H1 (cell line): ENCODE measurements at regions not wholly inside any gene's neighbourhood (a gene's known extent, or its start where the extent isn't known, plus 50 kb on each side); places are given as distances from the start of the nearest gene placed in this dataset.

Experiments used
- CTCF ChIA-PET: fragments of 300-600 bp; sonication (Branson Sonifier 250); formaldehyde crosslinking; loops from one replicate; lab custom pipeline; 2021; ENCODE audit not compliant: partially characterized antibody; lab: Charles Lee
- POLR2A ChIA-PET: fragments of 300-600 bp; sonication (Branson Sonifier 250); formaldehyde crosslinking; loops from one replicate; lab custom pipeline; 2021; ENCODE audit warnings: inconsistent platforms; ENCODE audit not compliant: partially characterized antibody; lab: Charles Lee
- DNase-seq, 2 experiments: peaks; one replicate each; pipeline versions ENCODE4 v3.0.0 to v3.0.0-alpha.2; 2010 to 2022; ENCODE audit warnings: low spot score in 2 of 2, low read depth in 1 of 2, mixed read lengths in 1 of 2
- FAIRE-seq: peaks from 2 replicates; lab custom pipeline; 2011; peaks lifted over from hg19 to GRCh38; lab: Jason Lieb, UNC
- H2AFZ ChIP-seq: 2 replicates; pipeline ENCODE4 v1.8.1; 2012; ENCODE audit warnings: low read length, inconsistent platforms
- H2AK5ac ChIP-seq: 2 replicates; pipeline ENCODE4 v1.6.1; 2013; ENCODE audit warnings: low read depth, low read length
- H2BK120ac ChIP-seq: replicated peaks from 2 replicates; pipeline ENCODE3; 2013; ENCODE audit warnings: low read depth, low read length, inconsistent platforms
- H2BK12ac ChIP-seq: 2 replicates; pipeline ENCODE4 v1.6.1; 2013; ENCODE audit warnings: low read depth, low read length
- H2BK15ac ChIP-seq: 2 replicates; pipeline ENCODE4 v1.6.1; 2013; ENCODE audit warnings: low read length
- H2BK20ac ChIP-seq: 2 replicates; pipeline ENCODE4 v1.6.1; 2013; ENCODE audit warnings: low read length
- H2BK5ac ChIP-seq: 2 replicates; pipeline ENCODE4 v1.6.1; 2013; ENCODE audit warnings: low read depth, low read length
- H3K14ac ChIP-seq: 2 replicates; pipeline ENCODE4 v1.6.1; 2013; ENCODE audit warnings: inconsistent platforms; ENCODE audit not compliant: insufficient read length
- H3K18ac ChIP-seq: 2 replicates; pipeline ENCODE4 v1.6.1; 2013; ENCODE audit warnings: low read length; ENCODE audit errors: extremely low read depth
- H3K23ac ChIP-seq: 2 replicates; pipeline ENCODE4 v1.6.1; 2013; ENCODE audit warnings: inconsistent platforms; ENCODE audit not compliant: insufficient read length
- H3K23me2 ChIP-seq: 2 replicates; pipeline ENCODE4 v1.6.1; 2013; ENCODE audit warnings: low read depth, low read length
- H3K27ac ChIP-seq: 2 replicates; pipeline ENCODE4 v1.6.1; 2011; ENCODE audit warnings: low read depth, low read length, inconsistent platforms
- H3K27me3 ChIP-seq, 4 experiments: replicated peaks in 1 of 4; 1 replicate in 1 of 4; 2 replicates in 3 of 4; pipeline versions ENCODE4 v1.6.1 to v1.8.1; 2011 to 2013; ENCODE audit warnings: low read length in 3 of 4, mild to moderate bottlenecking in 3 of 4, inconsistent platforms in 2 of 4, mixed read lengths in 2 of 4, moderate library complexity in 1 of 4; ENCODE audit not compliant: control insufficient read depth in 3 of 4, insufficient read depth in 3 of 4; ENCODE audit errors: extremely low read depth in 1 of 4
- H3K36me3 ChIP-seq, 4 experiments: 2 replicates each; pipeline versions ENCODE4 v1.6.1 to v1.8.1; 2011 to 2013; ENCODE audit warnings: mild to moderate bottlenecking in 4 of 4, low read length in 3 of 4, moderate library complexity in 2 of 4, control low read depth in 1 of 4, inconsistent platforms in 1 of 4; ENCODE audit not compliant: insufficient read depth in 4 of 4, control insufficient read depth in 2 of 4
- H3K4ac ChIP-seq: replicated peaks from 2 replicates; pipeline ENCODE3; 2013; ENCODE audit warnings: low read length, low read depth, mixed read lengths, inconsistent platforms; ENCODE audit not compliant: insufficient read length
- H3K4me1 ChIP-seq, 4 experiments: replicated peaks in 1 of 4; 1 replicate in 1 of 4; 2 replicates in 3 of 4; pipeline versions ENCODE4 v1.6.1 to v1.8.1; 2011 to 2013; ENCODE audit warnings: low read length in 3 of 4, inconsistent platforms in 2 of 4, mixed read lengths in 1 of 4; ENCODE audit not compliant: insufficient read depth in 4 of 4, control insufficient read depth in 3 of 4
- H3K4me2 ChIP-seq, 2 experiments: 2 replicates each; pipeline versions ENCODE4 v1.6.1 to v1.8.1; 2011 to 2013; ENCODE audit warnings: low read depth in 2 of 2, low read length in 2 of 2, control low read depth in 1 of 2, inconsistent platforms in 1 of 2, mild to moderate bottlenecking in 1 of 2; ENCODE audit not compliant: insufficient read depth in 1 of 2
- H3K4me3 ChIP-seq, 4 experiments: fragments of 200-600, 300-600 bp in 1 of 4; sonication (generic), shearing (Covaris generic), sonication (Bioruptor Twin) in 1 of 4; 2 replicates each; pipeline versions ENCODE4 v1.5.1 to v1.8.1; 2011 to 2016; ENCODE audit warnings: low read length in 4 of 4, low read depth in 3 of 4, control low read depth in 2 of 4, inconsistent platforms in 2 of 4, mild to moderate bottlenecking in 2 of 4, mixed read lengths in 1 of 4, moderate library complexity in 1 of 4; ENCODE audit not compliant: insufficient read depth in 2 of 4; ENCODE audit errors: extremely low read depth in 1 of 4
- H3K56ac ChIP-seq: replicated peaks from 2 replicates; pipeline ENCODE3; 2013; ENCODE audit warnings: low read depth, mild to moderate bottlenecking, mixed read lengths, low read length, inconsistent platforms; ENCODE audit not compliant: insufficient read length
- H3K79me1 ChIP-seq: 2 replicates; pipeline ENCODE4 v1.6.1; 2013; ENCODE audit warnings: low read depth, low read length, control low read depth
- H3K79me2 ChIP-seq, 2 experiments: 2 replicates each; pipeline versions ENCODE4 v1.6.1 to v1.8.1; 2012 to 2013; ENCODE audit warnings: low read length in 2 of 2, mild to moderate bottlenecking in 2 of 2, inconsistent platforms in 1 of 2; ENCODE audit not compliant: insufficient read depth in 2 of 2, control insufficient read depth in 1 of 2
- H3K9ac ChIP-seq, 4 experiments: replicated peaks in 1 of 4; 1 replicate in 1 of 4; 2 replicates in 3 of 4; pipeline versions ENCODE4 v1.6.1 to v1.8.1; 2011 to 2013; ENCODE audit warnings: low read depth in 3 of 4, low read length in 3 of 4, control low read depth in 2 of 4, mild to moderate bottlenecking in 2 of 4, moderate library complexity in 2 of 4, inconsistent platforms in 1 of 4; ENCODE audit errors: extremely low read depth in 1 of 4
- H3K9me3 ChIP-seq, 2 experiments: 2 replicates each; pipeline versions ENCODE4 v1.6.1 to v1.8.1; 2012 to 2013; ENCODE audit warnings: mild to moderate bottlenecking in 2 of 2, moderate library complexity in 2 of 2, control low read depth in 1 of 2, inconsistent platforms in 1 of 2, low read depth in 1 of 2, low read length in 1 of 2, mixed read lengths in 1 of 2; ENCODE audit not compliant: insufficient read depth in 2 of 2
- H4K20me1 ChIP-seq, 2 experiments: replicated peaks in 1 of 2; 2 replicates each; pipeline versions ENCODE3 to v1.8.1; 2011 to 2013; ENCODE audit warnings: inconsistent platforms in 2 of 2, low read length in 2 of 2, mild to moderate bottlenecking in 1 of 2; ENCODE audit not compliant: insufficient read depth in 2 of 2, control insufficient read depth in 1 of 2
- H4K5ac ChIP-seq: 2 replicates; pipeline ENCODE4 v1.6.1; 2013; ENCODE audit warnings: low read length, low read depth, mixed read lengths, inconsistent platforms; ENCODE audit not compliant: insufficient read length
- H4K8ac ChIP-seq: 2 replicates; pipeline ENCODE4 v1.8.0; 2013; ENCODE audit warnings: mild to moderate bottlenecking, moderate library complexity, low read length, inconsistent platforms; ENCODE audit not compliant: insufficient read depth; ENCODE audit errors: extremely low read depth
- H4K91ac ChIP-seq: replicated peaks from 2 replicates; pipeline ENCODE3; 2013; ENCODE audit warnings: low read length, mixed read lengths, inconsistent platforms; ENCODE audit not compliant: insufficient read length
- ASH2L ChIP-seq: fragments of 200-600, 300-600 bp; sonication (generic); IDR thresholded peaks from one replicate; pipeline ENCODE4 v1.7.1; 2017; ENCODE audit warnings: low read length
- BRCA1 ChIP-seq: IDR thresholded peaks from 2 replicates; pipeline ENCODE4 v1.6.1; 2012; ENCODE audit warnings: low read depth, low read length, improper control_type of control experiment
- CBX5 ChIP-seq: fragments of 300-800, 300-1000 bp; sonication (generic); IDR thresholded peaks from 2 replicates; pipeline ENCODE4 v1.7.1; 2016; ENCODE audit warnings: antibody characterized with exemption, low read length, low read depth
- CEBPB ChIP-seq: IDR thresholded peaks from 2 replicates; pipeline ENCODE4 v1.6.1; 2012; ENCODE audit warnings: low read depth, low read length
- CTBP2 ChIP-seq: IDR thresholded peaks from 2 replicates; pipeline ENCODE4 v1.7.0; 2011; ENCODE audit warnings: borderline replicate concordance, mild to moderate bottlenecking, moderate library complexity, mixed read lengths, low read length; ENCODE audit not compliant: insufficient read depth, insufficient read length
- JUND ChIP-seq: IDR thresholded peaks from 2 replicates; pipeline ENCODE4 v1.6.1; 2011; ENCODE audit warnings: mild to moderate bottlenecking, improper control_type of control experiment, low read length
- MAFK ChIP-seq: IDR thresholded peaks from 2 replicates; pipeline ENCODE4 v1.6.1; 2012; ENCODE audit warnings: low read depth, mild to moderate bottlenecking, improper control_type of control experiment, low read length
- POLR2A ChIP-seq, 2 experiments: IDR thresholded peaks; 1 replicate in 1 of 2; 2 replicates in 1 of 2; pipeline ENCODE4 v1.6.1; 2011; ENCODE audit warnings: low read depth in 2 of 2, low read length in 2 of 2, mild to moderate bottlenecking in 2 of 2; ENCODE audit errors: control extremely low read depth in 1 of 2
- POLR2AphosphoS5 ChIP-seq: IDR thresholded peaks from 2 replicates; pipeline ENCODE4 v1.6.1; 2011; ENCODE audit warnings: low read depth, low read length
- POU5F1 ChIP-seq: IDR thresholded peaks from 2 replicates; pipeline ENCODE4 v1.6.1; 2011; ENCODE audit warnings: low read depth, mild to moderate bottlenecking, low read length, moderate library complexity
- RAD21 ChIP-seq, 2 experiments: IDR thresholded peaks in 1 of 2; conservative IDR thresholded peaks in 1 of 2; 2 replicates each; pipeline ENCODE4 v1.6.1; 2011; ENCODE audit warnings: low read depth in 2 of 2, low read length in 2 of 2, improper control_type of control experiment in 1 of 2, inconsistent platforms in 1 of 2, mild to moderate bottlenecking in 1 of 2, moderate library complexity in 1 of 2
- SIN3A ChIP-seq, 2 experiments: IDR thresholded peaks in 1 of 2; conservative IDR thresholded peaks in 1 of 2; 2 replicates each; pipeline ENCODE4 v1.6.1; 2011 to 2012; ENCODE audit warnings: low read length in 2 of 2, improper control_type of control experiment in 1 of 2, low read depth in 1 of 2, mild to moderate bottlenecking in 1 of 2
- SP1 ChIP-seq: IDR thresholded peaks from 2 replicates; pipeline ENCODE4 v1.6.1; 2011; ENCODE audit warnings: low read depth, low read length
- SP2 ChIP-seq: IDR thresholded peaks from 2 replicates; pipeline ENCODE4 v1.6.1; 2012; ENCODE audit warnings: mild to moderate bottlenecking, low read length, inconsistent platforms
- USF2 ChIP-seq: IDR thresholded peaks from 2 replicates; pipeline ENCODE4 v1.6.1; 2011; ENCODE audit warnings: low read length, improper control_type of control experiment
- YY1 ChIP-seq: IDR thresholded peaks from 2 replicates; pipeline ENCODE4 v1.6.1; 2011; ENCODE audit warnings: low read depth, mild to moderate bottlenecking, low read length
- WGBS, 2 experiments: shearing (Covaris generic) in 1 of 2; methylation state at CpG; one replicate each; pipeline versions ENCODE4 v1.1.6 to v1.1.7; 2013 to 2015; ENCODE audit warnings: low lambda C conversion rate in 2 of 2, mixed read lengths in 2 of 2, inconsistent platforms in 1 of 2, low coverage in 1 of 2, missing lambda C conversion rate in 1 of 2; ENCODE audit not compliant: insufficient replicate concordance in 2 of 2, insufficient coverage in 1 of 2, insufficient read length in 1 of 2; ENCODE audit errors: extremely low coverage in 1 of 2, missing lambda C conversion rate in 1 of 2; 5-methylcytosine and 5-hydroxymethylcytosine counted together

- no peak overlapping the region for H4K91ac ChIP-seq
- H3K9ac ChIP-seq, result no peak overlapping the region
- H3K23ac ChIP-seq, result no peak overlapping the region
- no peak overlapping the region for H2BK120ac ChIP-seq
- no peaks in the 10 kb centered on the region for H3K36me3 ChIP-seq
- FAIRE-seq, result no peak
- no peak overlapping the region for H2BK15ac ChIP-seq
- DNase-seq, result no peak
- no peaks in the 10 kb centered on the region for H3K9me3 ChIP-seq
- H3K56ac ChIP-seq, result no peak overlapping the region
- H4K5ac ChIP-seq, result no peak overlapping the region
- H4K8ac ChIP-seq, result no peak overlapping the region
- no peak overlapping the region for H2BK20ac ChIP-seq
- no peaks in the 10 kb centered on the region for H3K79me2 ChIP-seq
- no peak overlapping the region for H3K18ac ChIP-seq
- no peak overlapping the region for H3K4me3 ChIP-seq
- no peaks in the 10 kb centered on the region for H3K79me1 ChIP-seq
- ChIA-PET CTCF (no interaction called here), POLR2A (no interaction called here)
- no peaks in the 10 kb centered on the region for H3K27me3 ChIP-seq
- H2AK5ac ChIP-seq, result no peak overlapping the region
- H2AFZ ChIP-seq, result 0 out of 2 replicates have a peak overlapping the region, but pooled peaks have one; percentile 4
- H2BK12ac ChIP-seq, result no peak overlapping the region
- no peak overlapping the region for H3K4me2 ChIP-seq
- 85% methylated on average over 3 of the region's 3 CpGs; no CpG with 5 or more reads in 1 of the 2 experiments for whole genome bisulfite sequencing, 2 experiments
- no peaks in the 10 kb centered on the region for H4K20me1 ChIP-seq
- no peaks in the 10 kb centered on the region for H3K23me2 ChIP-seq
- H3K27ac ChIP-seq, result no peak overlapping the region
- no peaks in the 10 kb centered on the region for H3K4me1 ChIP-seq
- H3K4ac ChIP-seq, result no peak overlapping the region
- H2BK5ac ChIP-seq, result no peak overlapping the region
- no peak overlapping the region for H3K14ac ChIP-seq
- TF ChIP-seq BRCA1 (no peak), RAD21 (IDR thresholded peaks at IDR 0.05 in 1 of 2, conservative IDR thresholded peaks at IDR 0.05 in 1 of 2; ENCODE audit: low read depth in 2 of 2, low read length in 2 of 2) (no peak), POU5F1 (no peak), MAFK (no peak), SP1 (no peak), SIN3A (conservative IDR thresholded peaks at IDR 0.05 in 1 of 2, IDR thresholded peaks at IDR 0.05 in 1 of 2; ENCODE audit: low read depth in 1 of 2, low read length in 2 of 2) (no peak), CEBPB (no peak), USF2 (no peak), YY1 (no peak), POLR2A (IDR thresholded peaks at IDR 0.05; ENCODE audit: control extremely low read depth in 1 of 2, low read depth in 2 of 2, low read length in 2 of 2) (no peak), CBX5 (no peak), ASH2L (no peak), JUND (no peak), CTBP2 (no peak), SP2 (no peak), POLR2AphosphoS5 (no peak)
Measured at GRCh38 chr3:148226246-148226645, 471.5 kb upstream of the AGTR1 start.
